Mucosa of descending colon (tissue), 3 donors: ENCODE measurements at regions not wholly inside any gene's neighbourhood (a gene's known extent, or its start where the extent isn't known, plus 50 kb on each side); places are given as distances from the start of the nearest gene placed in this dataset.

Experiments used
- ATAC-seq: fragments of 200-7000 bp; cut with Tn5 transposase; one replicate; pipeline ENCODE4 v1.9.1; 2020; ENCODE audit warnings: mild to moderate bottlenecking, moderate library complexity
- DNase-seq, 3 donors: peaks; one replicate each; pipeline ENCODE4 v3.0.0-alpha.2; 2020
- H3K36me3 ChIP-seq: fragments of 200-600 bp; one replicate; pipeline ENCODE4 v1.8.0; 2021; ENCODE audit warnings: low read depth, mild to moderate bottlenecking
- H3K4me1 ChIP-seq: fragments of 200-600 bp; one replicate; pipeline ENCODE4 v1.8.0; 2021; ENCODE audit warnings: low read depth, mild to moderate bottlenecking
- H3K4me3 ChIP-seq: fragments of 200-600 bp; one replicate; pipeline ENCODE4 v1.8.0; 2021; ENCODE audit warnings: mild to moderate bottlenecking
- H3K9me3 ChIP-seq: fragments of 200-600 bp; one replicate; pipeline ENCODE4 v1.8.0; 2021; ENCODE audit warnings: mild to moderate bottlenecking
- intact Hi-C, 2 donors: fragments of 100-400 bp; cut with DNase I in 1 of 2; cut with micrococcal nuclease in 1 of 2; formaldehyde crosslinking; loops; one replicate each; pipeline versions ENCODE4 v1.11.0 to v1.11.1; 2022; cut with DNase I, micrococcal nuclease
- TF ChIP-seq, protein P1 (sequence below): fragments of 200-600 bp; IDR thresholded peaks from one replicate; pipeline ENCODE4 v1.8.0; 2022; ENCODE audit warnings: antibody characterized with exemption, mild to moderate bottlenecking
- donor health status: DM: no; HTN: no; CAD: no; lungs with moderate emphysema.
- donor health status: DM: no; HTN: no; CAD: no.
- donor health status: DM: no; HTN: yes; CAD: no.

DNA sequence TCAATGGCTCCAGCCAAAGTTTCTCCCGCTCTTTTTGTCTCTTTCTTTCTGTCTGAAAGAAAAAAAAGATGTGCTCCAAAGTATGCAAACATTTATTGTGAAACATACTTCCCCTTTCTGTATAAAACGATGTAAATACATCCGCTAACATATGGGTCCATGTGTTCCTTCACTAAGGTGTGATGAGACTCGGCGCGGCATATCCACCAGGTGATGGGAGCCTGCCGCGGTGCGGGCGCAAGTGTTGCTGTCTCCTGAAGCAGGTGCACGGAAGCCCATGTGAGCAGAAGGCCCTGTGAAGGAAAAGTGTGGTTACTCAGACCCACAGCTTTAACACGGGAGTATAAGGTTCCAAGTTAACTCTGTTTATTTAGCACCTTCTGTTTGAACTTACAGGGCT, 466.6 kb upstream of the C1orf87 start:
- Histone ChIP-seq H3K9me3 (peaks cover 8% of the 10 kb centered on the region), H3K36me3 (no peaks in the 10 kb centered on the region), H3K4me1 (no peaks in the 10 kb centered on the region), H3K4me3 (no peak overlapping the region)
- intact Hi-C loops: no loop called here
- DNase-seq (no peak), ATAC-seq (no peak)
- TF ChIP-seq, protein P1, sequence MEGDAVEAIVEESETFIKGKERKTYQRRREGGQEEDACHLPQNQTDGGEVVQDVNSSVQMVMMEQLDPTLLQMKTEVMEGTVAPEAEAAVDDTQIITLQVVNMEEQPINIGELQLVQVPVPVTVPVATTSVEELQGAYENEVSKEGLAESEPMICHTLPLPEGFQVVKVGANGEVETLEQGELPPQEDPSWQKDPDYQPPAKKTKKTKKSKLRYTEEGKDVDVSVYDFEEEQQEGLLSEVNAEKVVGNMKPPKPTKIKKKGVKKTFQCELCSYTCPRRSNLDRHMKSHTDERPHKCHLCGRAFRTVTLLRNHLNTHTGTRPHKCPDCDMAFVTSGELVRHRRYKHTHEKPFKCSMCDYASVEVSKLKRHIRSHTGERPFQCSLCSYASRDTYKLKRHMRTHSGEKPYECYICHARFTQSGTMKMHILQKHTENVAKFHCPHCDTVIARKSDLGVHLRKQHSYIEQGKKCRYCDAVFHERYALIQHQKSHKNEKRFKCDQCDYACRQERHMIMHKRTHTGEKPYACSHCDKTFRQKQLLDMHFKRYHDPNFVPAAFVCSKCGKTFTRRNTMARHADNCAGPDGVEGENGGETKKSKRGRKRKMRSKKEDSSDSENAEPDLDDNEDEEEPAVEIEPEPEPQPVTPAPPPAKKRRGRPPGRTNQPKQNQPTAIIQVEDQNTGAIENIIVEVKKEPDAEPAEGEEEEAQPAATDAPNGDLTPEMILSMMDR: no peak

DNA sequence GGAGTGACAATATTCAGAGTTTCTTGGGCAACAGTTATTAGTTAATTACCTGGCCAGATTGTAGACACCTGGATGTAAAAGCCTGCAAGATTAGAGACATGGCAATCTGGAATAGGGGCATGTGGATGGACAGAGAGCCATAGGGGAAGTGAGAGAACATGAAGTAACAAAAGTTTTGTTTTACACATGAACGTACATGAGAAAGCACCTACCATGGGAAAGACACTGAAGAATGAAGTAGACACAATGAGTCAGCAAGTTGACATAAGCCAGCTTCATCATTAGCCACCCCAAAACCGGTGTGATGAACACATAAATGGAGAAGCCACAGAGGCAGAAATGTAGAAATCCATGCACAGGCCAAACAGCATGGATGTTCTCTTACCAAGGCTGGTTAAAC, 462.1 kb upstream of the C1orf87 start:
- no peak for ATAC-seq
- H3K4me3 ChIP-seq: no peak overlapping the region
- H3K36me3 ChIP-seq: no peaks in the 10 kb centered on the region
- TF ChIP-seq, protein P1: no peak
- H3K9me3 ChIP-seq: peaks cover 8% of the 10 kb centered on the region
- intact Hi-C loops: no loop called here
- no peak for DNase-seq
- no peaks in the 10 kb centered on the region for H3K4me1 ChIP-seq

DNA sequence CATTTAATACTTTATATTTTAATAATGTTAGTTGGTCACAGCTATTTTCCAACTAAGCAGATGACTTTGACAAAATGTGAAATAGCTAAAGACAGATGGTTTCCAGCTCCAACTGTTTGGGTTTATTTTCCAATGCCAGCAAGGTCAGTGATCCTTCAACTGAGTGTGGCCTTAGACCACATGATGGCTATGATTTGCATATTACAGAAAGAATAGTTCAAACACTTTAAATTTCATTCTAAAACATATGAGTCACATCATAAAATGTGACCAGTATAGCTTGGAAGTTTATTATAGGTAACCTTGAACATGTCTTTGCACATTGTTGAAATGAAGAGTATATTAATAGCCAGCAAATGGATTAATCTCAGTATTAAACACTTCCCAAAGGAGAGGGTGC, 454.0 kb upstream of the C1orf87 start:
- Histone ChIP-seq H3K9me3 (no peaks in the 10 kb centered on the region), H3K4me3 (no peak overlapping the region), H3K36me3 (no peaks in the 10 kb centered on the region), H3K4me1 (no peaks in the 10 kb centered on the region)
- no peak for ATAC-seq
- TF ChIP-seq, protein P1: no peak
- DNase-seq: no peak
- intact Hi-C loops: no loop called here

DNA sequence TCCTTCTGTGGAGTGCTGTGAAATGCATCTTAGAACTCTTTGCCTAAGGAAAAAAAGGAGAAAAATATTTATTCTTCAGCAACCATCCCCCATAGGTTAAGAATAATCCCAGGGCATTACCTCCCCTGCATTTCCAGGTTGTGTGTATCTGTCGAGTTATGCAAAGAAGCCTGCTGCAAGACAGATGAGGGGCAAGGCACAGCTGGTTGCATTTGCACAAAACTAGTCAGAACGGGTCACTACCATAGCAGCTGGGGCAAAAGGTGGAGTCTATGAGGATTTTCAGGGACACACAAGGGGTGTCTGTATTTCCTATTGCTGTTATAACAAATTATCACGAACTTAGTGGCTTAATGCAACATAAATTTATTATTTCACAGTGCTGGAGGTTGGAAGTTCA, 443.4 kb upstream of the C1orf87 start:
- Histone ChIP-seq H3K36me3 (no peaks in the 10 kb centered on the region), H3K4me1 (no peaks in the 10 kb centered on the region), H3K4me3 (no peak overlapping the region), H3K9me3 (no peaks in the 10 kb centered on the region)
- intact Hi-C loops: no loop called here
- DNase-seq: no peak
- TF ChIP-seq, protein P1: no peak
- no peak for ATAC-seq

DNA sequence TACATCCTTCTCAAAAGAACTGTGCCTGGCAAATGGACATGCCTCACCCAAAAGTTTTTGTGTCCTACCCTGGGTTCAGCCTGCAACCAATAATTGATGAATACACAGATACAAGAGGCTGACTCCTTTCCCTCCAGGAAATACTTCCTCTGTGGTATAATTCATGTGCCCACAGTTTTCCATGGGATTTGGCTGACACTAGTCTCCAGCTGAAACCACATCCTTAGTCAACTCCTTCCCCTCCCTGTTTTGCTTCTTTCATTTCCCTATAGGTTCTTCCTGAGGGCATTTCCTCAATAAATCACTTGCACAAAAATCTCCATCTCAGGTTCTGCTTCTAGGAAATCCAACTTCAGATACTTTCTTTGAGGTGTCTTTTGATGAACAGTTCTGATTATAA, 436.6 kb upstream of the C1orf87 start:
- intact Hi-C loops: no loop called here
- H3K36me3 ChIP-seq: no peaks in the 10 kb centered on the region
- no peaks in the 10 kb centered on the region for H3K9me3 ChIP-seq
- TF ChIP-seq, protein P1: no peak
- H3K4me3 ChIP-seq: no peak overlapping the region
- no peak for DNase-seq
- H3K4me1 ChIP-seq: no peaks in the 10 kb centered on the region
- ATAC-seq: no peak

DNA sequence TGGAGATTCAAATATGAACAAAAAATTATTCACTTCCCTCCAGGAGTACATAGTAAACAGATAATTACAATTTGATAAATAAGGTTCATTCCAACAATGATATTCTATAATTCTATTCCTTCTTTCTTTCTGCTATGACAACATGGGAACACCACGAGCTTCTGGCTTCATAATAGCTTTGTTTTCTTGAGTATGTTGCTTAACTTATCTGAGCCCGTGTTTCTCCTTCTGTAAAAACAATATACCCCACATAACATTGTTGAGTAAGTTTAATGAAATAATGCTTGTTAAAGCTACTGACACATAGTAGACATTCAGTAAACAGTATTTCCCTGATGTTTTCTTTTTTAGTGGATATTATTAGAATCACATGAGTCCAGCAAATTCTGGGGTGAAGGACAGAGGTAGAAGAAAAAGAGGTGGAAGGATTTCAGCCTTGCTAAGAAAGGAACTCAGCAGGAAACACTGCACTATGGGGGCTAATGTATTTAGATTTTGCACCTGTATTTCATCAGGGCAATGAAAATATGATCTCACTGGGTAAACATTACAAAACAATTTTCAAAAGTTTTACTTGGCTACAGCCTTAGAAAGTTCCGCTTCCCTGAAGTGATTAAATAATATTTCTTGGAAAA, 430.8 kb upstream of the C1orf87 start:
- Histone ChIP-seq H3K4me3 (no peak overlapping the region), H3K36me3 (no peaks in the 10 kb centered on the region), H3K9me3 (no peaks in the 10 kb centered on the region), H3K4me1 (no peaks in the 10 kb centered on the region)
- TF ChIP-seq, protein P1: no peak
- ATAC-seq: no peak
- intact Hi-C loops: no loop called here
- no peak for DNase-seq
